HEK293 (cell line): ENCODE measurements at regions not wholly inside any gene's neighbourhood (a gene's known extent, or its start where the extent isn't known, plus 50 kb on each side); places are given as distances from the start of the nearest gene placed in this dataset.

Source experiments
- CTCF ChIA-PET: fragments of 350-600 bp; formaldehyde crosslinking; extraction: SDS; loops from one replicate; lab custom pipeline; 2021; ENCODE audit warnings: antibody characterized with exemption; lab: Yijun Ruan, JAX
- POLR2A ChIA-PET: fragments of 300-600 bp; formaldehyde crosslinking; extraction: SDS; loops from one replicate; lab custom pipeline; 2020; ENCODE audit warnings: antibody characterized with exemption, inconsistent platforms; lab: Yijun Ruan, JAX
- H3K27ac ChIP-seq: fragments of 200-500 bp; sonication (Bioruptor generic); 2 replicates; pipeline ENCODE4 v1.5.1; 2014; ENCODE audit warnings: low read depth, low read length, control low read depth, inconsistent platforms; ENCODE audit errors: extremely low read depth
- H3K36me3 ChIP-seq, 2 experiments: fragments of 200-500 bp in 1 of 2; sonication (Bioruptor generic) in 1 of 2; 1 replicate in 1 of 2; 2 replicates in 1 of 2; pipeline ENCODE4 v1.5.1; 2014 to 2017; ENCODE audit warnings: inconsistent platforms in 2 of 2, low read length in 2 of 2; ENCODE audit not compliant: control insufficient read depth in 2 of 2, insufficient read depth in 1 of 2
- H3K4me1 ChIP-seq: fragments of 200-500 bp; sonication (Bioruptor generic); 2 replicates; pipeline ENCODE4 v1.5.1; 2014; ENCODE audit warnings: mild to moderate bottlenecking, low read length, inconsistent platforms; ENCODE audit not compliant: control insufficient read depth, insufficient read depth
- H3K4me3 ChIP-seq: 2 replicates; pipeline ENCODE4 v1.5.1; 2011; ENCODE audit warnings: low read depth, mild to moderate bottlenecking, control low read depth, low read length, moderate library complexity
- H3K9me3 ChIP-seq: fragments of 200-500 bp; sonication (Bioruptor generic); 2 replicates; pipeline ENCODE4 v1.5.1; 2014; ENCODE audit warnings: low read depth, low read length, inconsistent platforms; ENCODE audit not compliant: control insufficient read depth, insufficient read depth
- GLI2 ChIP-seq: fragments of 450-650 bp; formaldehyde crosslinking; IDR thresholded peaks from 2 replicates; pipeline ENCODE4; 2017; ENCODE audit warnings: missing biosample characterization, missing genetic modification characterization, low read depth, borderline replicate concordance
- HOXC10 ChIP-seq: sonication (generic); formaldehyde crosslinking; IDR thresholded peaks from 2 replicates; pipeline ENCODE4 v1.8.1; 2023; ENCODE audit warnings: mild to moderate bottlenecking, missing genetic modification reagents
- KLF1 ChIP-seq: fragments of 450-650 bp; formaldehyde crosslinking; IDR thresholded peaks from 2 replicates; pipeline ENCODE4 v1.5.1; 2016; ENCODE audit warnings: missing biosample characterization, missing genetic modification characterization
- REPIN1 ChIP-seq: fragments of 450-650 bp; formaldehyde crosslinking; IDR thresholded peaks from 2 replicates; pipeline ENCODE4 v1.5.1; 2017; ENCODE audit warnings: missing biosample characterization, missing genetic modification characterization, low read depth
- YY2 ChIP-seq: fragments of 450-650 bp; formaldehyde crosslinking; IDR thresholded peaks from 2 replicates; pipeline ENCODE4 v1.5.1; 2016; ENCODE audit warnings: missing biosample characterization, missing genetic modification characterization
- ZBTB48 ChIP-seq: fragments of 450-650 bp; formaldehyde crosslinking; IDR thresholded peaks from 2 replicates; pipeline ENCODE4 v1.5.1; 2016; ENCODE audit warnings: missing biosample characterization, missing genetic modification characterization
- ZFHX2 ChIP-seq: fragments of 450-650 bp; formaldehyde crosslinking; conservative IDR thresholded peaks from 2 replicates; pipeline ENCODE4 v1.5.1; 2016; ENCODE audit warnings: missing biosample characterization, missing genetic modification characterization
- ZNF112 ChIP-seq: fragments of 450-650 bp; formaldehyde crosslinking; IDR thresholded peaks from 2 replicates; pipeline ENCODE4 v1.5.0; 2017; ENCODE audit warnings: missing biosample characterization, missing genetic modification characterization
- ZNF121 ChIP-seq: fragments of 450-650 bp; formaldehyde crosslinking; IDR thresholded peaks from 2 replicates; pipeline ENCODE4 v1.5.1; 2016; ENCODE audit warnings: missing biosample characterization, missing genetic modification characterization
- ZNF169 ChIP-seq: fragments of 450-650 bp; formaldehyde crosslinking; IDR thresholded peaks from 2 replicates; pipeline ENCODE4 v1.5.1; 2016; ENCODE audit warnings: missing biosample characterization, missing genetic modification characterization
- ZNF239 ChIP-seq: fragments of 450-650 bp; formaldehyde crosslinking; IDR thresholded peaks from 2 replicates; pipeline ENCODE4 v1.5.1; 2016; ENCODE audit warnings: missing biosample characterization, missing genetic modification characterization
- ZNF311 ChIP-seq: fragments of 450-650 bp; formaldehyde crosslinking; IDR thresholded peaks from 2 replicates; pipeline ENCODE4 v1.5.1; 2017; ENCODE audit warnings: missing biosample characterization, missing genetic modification characterization, borderline replicate concordance
- ZNF37A ChIP-seq: fragments of 450-650 bp; IDR thresholded peaks from 2 replicates; pipeline ENCODE4 v1.5.1; 2018; ENCODE audit warnings: missing biosample characterization, missing genetic modification characterization
- ZNF394 ChIP-seq: fragments of 450-650 bp; formaldehyde crosslinking; IDR thresholded peaks from 2 replicates; pipeline ENCODE4 v1.5.1; 2016; ENCODE audit warnings: missing biosample characterization, missing genetic modification characterization, mild to moderate bottlenecking, moderate library complexity, borderline replicate concordance
- ZNF48 ChIP-seq: fragments of 450-650 bp; formaldehyde crosslinking; IDR thresholded peaks from 2 replicates; pipeline ENCODE4 v1.5.1; 2016; ENCODE audit warnings: missing biosample characterization, missing genetic modification characterization
- ZNF560 ChIP-seq: fragments of 450-650 bp; formaldehyde crosslinking; IDR thresholded peaks from 2 replicates; pipeline ENCODE4 v1.5.1; 2017; ENCODE audit warnings: missing biosample characterization, missing genetic modification characterization, borderline replicate concordance
- ZNF596 ChIP-seq: fragments of 450-650 bp; IDR thresholded peaks from 2 replicates; pipeline ENCODE4 v1.5.0; 2018; ENCODE audit warnings: missing biosample characterization, mild to moderate bottlenecking, missing genetic modification characterization, moderate library complexity
- ZNF623 ChIP-seq: fragments of 450-650 bp; formaldehyde crosslinking; IDR thresholded peaks from 2 replicates; pipeline ENCODE4 v1.5.1; 2016; ENCODE audit warnings: missing biosample characterization, missing genetic modification characterization
- ZNF658 ChIP-seq: fragments of 450-650 bp; formaldehyde crosslinking; IDR thresholded peaks from 2 replicates; pipeline ENCODE4; 2016; ENCODE audit warnings: missing biosample characterization, missing genetic modification characterization
- ZNF707 ChIP-seq: fragments of 450-650 bp; formaldehyde crosslinking; IDR thresholded peaks from 2 replicates; pipeline ENCODE4 v1.5.1; 2016; ENCODE audit warnings: missing biosample characterization, missing genetic modification characterization
- ZNF76 ChIP-seq: fragments of 450-650 bp; formaldehyde crosslinking; IDR thresholded peaks from 2 replicates; pipeline ENCODE4; 2016; ENCODE audit warnings: low read depth, missing biosample characterization, missing genetic modification characterization, borderline replicate concordance
- ZNF776 ChIP-seq: fragments of 450-650 bp; formaldehyde crosslinking; IDR thresholded peaks from 2 replicates; pipeline ENCODE4 v1.5.0; 2017; ENCODE audit warnings: missing biosample characterization, missing genetic modification characterization, borderline replicate concordance
- TF ChIP-seq, protein P1 (sequence below): fragments of 450-650 bp; formaldehyde crosslinking; IDR thresholded peaks from 2 replicates; pipeline ENCODE4 v1.5.1; 2016; ENCODE audit warnings: missing biosample characterization, missing genetic modification characterization
- TF ChIP-seq, protein P2 (sequence below): fragments of 450-650 bp; formaldehyde crosslinking; IDR thresholded peaks from 2 replicates; pipeline ENCODE4; 2016; ENCODE audit warnings: missing biosample characterization, missing genetic modification characterization
- TF ChIP-seq, protein P3 (sequence below): fragments of 450-650 bp; formaldehyde crosslinking; IDR thresholded peaks from 2 replicates; pipeline ENCODE4 v1.5.1; 2016; ENCODE audit warnings: missing biosample characterization, missing genetic modification characterization
- TF ChIP-seq, protein P4 (sequence below): fragments of 450-650 bp; IDR thresholded peaks from 2 replicates; pipeline ENCODE4 v1.5.1; 2018; ENCODE audit warnings: missing biosample characterization, mild to moderate bottlenecking, missing genetic modification characterization
- TF ChIP-seq, protein P5 (sequence below): fragments of 450-650 bp; formaldehyde crosslinking; IDR thresholded peaks from 2 replicates; pipeline ENCODE4 v1.5.1; 2016; ENCODE audit warnings: missing biosample characterization, missing genetic modification characterization
- TF ChIP-seq, protein P6 (sequence below): fragments of 450-650 bp; formaldehyde crosslinking; IDR thresholded peaks from 2 replicates; pipeline ENCODE4 v1.5.1; 2016; ENCODE audit warnings: missing biosample characterization, missing genetic modification characterization

DNA sequence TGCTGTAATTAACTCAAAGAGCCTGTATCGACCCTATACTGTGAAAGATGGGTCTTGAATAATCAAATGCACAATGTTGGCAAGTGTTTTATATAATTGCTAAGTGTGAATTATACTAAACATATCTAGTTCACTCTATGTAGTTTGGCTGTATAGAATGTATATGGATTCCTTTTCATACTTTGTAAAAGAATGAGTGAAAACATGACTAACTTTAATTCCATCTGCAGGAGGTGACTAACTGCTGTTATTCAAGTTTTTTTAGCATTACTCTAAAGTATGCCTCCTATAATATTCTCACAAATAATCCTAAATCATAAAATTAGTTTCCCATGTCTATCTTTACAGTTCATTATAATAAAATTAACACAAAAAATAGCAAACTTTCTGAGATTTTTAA, 394.0 kb upstream of the MON1B start (continued):
- TF ChIP-seq, protein P1, sequence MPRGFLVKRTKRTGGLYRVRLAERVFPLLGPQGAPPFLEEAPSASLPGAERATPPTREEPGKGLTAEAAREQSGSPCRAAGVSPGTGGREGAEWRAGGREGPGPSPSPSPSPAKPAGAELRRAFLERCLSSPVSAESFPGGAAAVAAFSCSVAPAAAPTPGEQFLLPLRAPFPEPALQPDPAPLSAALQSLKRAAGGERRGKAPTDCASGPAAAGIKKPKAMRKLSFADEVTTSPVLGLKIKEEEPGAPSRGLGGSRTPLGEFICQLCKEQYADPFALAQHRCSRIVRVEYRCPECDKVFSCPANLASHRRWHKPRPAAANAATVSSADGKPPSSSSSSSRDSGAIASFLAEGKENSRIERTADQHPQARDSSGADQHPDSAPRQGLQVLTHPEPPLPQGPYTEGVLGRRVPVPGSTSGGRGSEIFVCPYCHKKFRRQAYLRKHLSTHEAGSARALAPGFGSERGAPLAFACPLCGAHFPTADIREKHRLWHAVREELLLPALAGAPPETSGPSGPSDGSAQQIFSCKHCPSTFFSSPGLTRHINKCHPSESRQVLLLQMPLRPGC (tag by site-specific recombination): no peak
- TF ChIP-seq, protein P2, sequence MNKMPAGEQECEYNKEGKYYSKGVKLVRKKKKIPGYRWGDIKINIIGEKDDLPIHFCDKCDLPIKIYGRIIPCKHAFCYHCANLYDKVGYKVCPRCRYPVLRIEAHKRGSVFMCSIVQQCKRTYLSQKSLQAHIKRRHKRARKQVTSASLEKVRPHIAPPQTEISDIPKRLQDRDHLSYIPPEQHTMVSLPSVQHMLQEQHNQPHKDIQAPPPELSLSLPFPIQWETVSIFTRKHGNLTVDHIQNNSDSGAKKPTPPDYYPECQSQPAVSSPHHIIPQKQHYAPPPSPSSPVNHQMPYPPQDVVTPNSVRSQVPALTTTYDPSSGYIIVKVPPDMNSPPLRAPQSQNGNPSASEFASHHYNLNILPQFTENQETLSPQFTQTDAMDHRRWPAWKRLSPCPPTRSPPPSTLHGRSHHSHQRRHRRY: no peak
- TF ChIP-seq ZNF560 (tag by site-specific recombination): no peak

DNA sequence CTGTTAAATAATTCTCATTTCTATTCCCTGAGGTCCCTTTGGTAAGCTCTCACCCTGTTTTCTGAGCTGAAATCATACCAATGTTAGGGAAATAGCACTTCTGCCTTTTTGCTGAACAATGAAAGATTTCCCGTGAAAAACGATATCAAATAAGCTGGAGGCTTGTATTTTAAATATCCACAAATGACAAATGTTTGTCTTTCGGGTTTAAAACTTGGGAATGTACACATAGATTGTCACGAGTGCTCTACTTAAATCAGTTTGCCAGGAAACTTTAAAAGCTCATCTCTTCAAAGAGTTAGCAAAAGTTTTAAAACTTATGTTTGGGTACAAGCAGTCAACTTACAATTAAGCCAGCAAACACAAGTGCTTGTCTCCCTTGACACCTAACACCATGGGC, 393.5 kb upstream of the MON1B start:
- H3K4me3 ChIP-seq: no peak overlapping the region

DNA sequence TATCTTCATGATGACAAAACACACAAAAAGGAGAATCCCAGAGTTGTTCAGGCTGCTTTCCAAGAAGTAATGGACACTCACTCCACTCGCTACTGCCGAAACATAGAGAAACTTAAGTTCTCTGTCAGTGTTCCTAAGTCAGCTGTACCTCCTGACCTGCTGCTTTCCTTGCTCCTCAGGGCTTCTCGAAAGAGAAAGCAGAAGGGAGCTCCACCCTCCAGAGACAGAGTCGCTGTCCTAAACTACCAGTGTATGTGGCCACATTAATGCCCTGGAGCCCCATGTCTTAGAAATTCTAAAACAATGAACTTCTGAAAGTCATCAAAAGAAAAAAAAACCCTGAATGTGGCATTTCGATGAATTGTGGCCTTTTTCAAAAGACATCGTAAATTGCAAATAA, 390.8 kb upstream of the MON1B start:
- no peak for TF ChIP-seq ZNF560 (tag by site-specific recombination)
- no peak for TF ChIP-seq ZNF121 (tag by site-specific recombination)
- TF ChIP-seq ZNF48 (tag by site-specific recombination): no peak
- TF ChIP-seq, protein P3, sequence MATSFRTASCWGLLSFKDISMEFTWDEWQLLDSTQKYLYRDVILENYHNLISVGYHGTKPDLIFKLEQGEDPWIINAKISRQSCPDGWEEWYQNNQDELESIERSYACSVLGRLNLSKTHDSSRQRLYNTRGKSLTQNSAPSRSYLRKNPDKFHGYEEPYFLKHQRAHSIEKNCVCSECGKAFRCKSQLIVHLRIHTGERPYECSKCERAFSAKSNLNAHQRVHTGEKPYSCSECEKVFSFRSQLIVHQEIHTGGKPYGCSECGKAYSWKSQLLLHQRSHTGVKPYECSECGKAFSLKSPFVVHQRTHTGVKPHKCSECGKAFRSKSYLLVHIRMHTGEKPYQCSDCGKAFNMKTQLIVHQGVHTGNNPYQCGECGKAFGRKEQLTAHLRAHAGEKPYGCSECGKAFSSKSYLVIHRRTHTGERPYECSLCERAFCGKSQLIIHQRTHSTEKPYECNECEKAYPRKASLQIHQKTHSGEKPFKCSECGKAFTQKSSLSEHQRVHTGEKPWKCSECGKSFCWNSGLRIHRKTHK (tag by site-specific recombination): no peak
- TF ChIP-seq, protein P4, sequence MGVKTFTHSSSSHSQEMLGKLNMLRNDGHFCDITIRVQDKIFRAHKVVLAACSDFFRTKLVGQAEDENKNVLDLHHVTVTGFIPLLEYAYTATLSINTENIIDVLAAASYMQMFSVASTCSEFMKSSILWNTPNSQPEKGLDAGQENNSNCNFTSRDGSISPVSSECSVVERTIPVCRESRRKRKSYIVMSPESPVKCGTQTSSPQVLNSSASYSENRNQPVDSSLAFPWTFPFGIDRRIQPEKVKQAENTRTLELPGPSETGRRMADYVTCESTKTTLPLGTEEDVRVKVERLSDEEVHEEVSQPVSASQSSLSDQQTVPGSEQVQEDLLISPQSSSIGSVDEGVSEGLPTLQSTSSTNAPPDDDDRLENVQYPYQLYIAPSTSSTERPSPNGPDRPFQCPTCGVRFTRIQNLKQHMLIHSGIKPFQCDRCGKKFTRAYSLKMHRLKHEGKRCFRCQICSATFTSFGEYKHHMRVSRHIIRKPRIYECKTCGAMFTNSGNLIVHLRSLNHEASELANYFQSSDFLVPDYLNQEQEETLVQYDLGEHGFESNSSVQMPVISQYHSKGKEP (tag by site-specific recombination): no peak
- no peak for TF ChIP-seq ZNF311 (tag by site-specific recombination)
- TF ChIP-seq, protein P5, sequence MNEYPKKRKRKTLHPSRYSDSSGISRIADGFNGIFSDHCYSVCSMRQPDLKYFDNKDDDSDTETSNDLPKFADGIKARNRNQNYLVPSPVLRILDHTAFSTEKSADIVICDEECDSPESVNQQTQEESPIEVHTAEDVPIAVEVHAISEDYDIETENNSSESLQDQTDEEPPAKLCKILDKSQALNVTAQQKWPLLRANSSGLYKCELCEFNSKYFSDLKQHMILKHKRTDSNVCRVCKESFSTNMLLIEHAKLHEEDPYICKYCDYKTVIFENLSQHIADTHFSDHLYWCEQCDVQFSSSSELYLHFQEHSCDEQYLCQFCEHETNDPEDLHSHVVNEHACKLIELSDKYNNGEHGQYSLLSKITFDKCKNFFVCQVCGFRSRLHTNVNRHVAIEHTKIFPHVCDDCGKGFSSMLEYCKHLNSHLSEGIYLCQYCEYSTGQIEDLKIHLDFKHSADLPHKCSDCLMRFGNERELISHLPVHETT (tag by site-specific recombination): no peak
- TF ChIP-seq ZNF776 (tag by site-specific recombination): no peak
- no peak for TF ChIP-seq ZNF76 (tag by site-specific recombination)
- TF ChIP-seq ZNF623 (tag by site-specific recombination): no peak
- TF ChIP-seq ZNF394: no peak
- no peak for TF ChIP-seq ZNF112 (tag by site-specific recombination)
- TF ChIP-seq ZNF37A (tag by site-specific recombination): no peak
- no peak for TF ChIP-seq KLF1 (tag by site-specific recombination)
- TF ChIP-seq GLI2 (tag by site-specific recombination): no peak
- TF ChIP-seq REPIN1 (tag by site-specific recombination): no peak
- TF ChIP-seq HOXC10: no peak
- no peak for TF ChIP-seq ZNF707 (tag by site-specific recombination)
- no peak for TF ChIP-seq YY2 (tag by site-specific recombination)
- TF ChIP-seq, protein P6, sequence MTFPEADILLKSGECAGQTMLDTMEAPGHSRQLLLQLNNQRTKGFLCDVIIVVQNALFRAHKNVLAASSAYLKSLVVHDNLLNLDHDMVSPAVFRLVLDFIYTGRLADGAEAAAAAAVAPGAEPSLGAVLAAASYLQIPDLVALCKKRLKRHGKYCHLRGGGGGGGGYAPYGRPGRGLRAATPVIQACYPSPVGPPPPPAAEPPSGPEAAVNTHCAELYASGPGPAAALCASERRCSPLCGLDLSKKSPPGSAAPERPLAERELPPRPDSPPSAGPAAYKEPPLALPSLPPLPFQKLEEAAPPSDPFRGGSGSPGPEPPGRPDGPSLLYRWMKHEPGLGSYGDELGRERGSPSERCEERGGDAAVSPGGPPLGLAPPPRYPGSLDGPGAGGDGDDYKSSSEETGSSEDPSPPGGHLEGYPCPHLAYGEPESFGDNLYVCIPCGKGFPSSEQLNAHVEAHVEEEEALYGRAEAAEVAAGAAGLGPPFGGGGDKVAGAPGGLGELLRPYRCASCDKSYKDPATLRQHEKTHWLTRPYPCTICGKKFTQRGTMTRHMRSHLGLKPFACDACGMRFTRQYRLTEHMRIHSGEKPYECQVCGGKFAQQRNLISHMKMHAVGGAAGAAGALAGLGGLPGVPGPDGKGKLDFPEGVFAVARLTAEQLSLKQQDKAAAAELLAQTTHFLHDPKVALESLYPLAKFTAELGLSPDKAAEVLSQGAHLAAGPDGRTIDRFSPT (tag by site-specific recombination): no peak
- Histone ChIP-seq H3K4me3 (no peak overlapping the region), H3K27ac (no peak overlapping the region), H3K4me1 (no peaks in the 10 kb centered on the region), H3K9me3 (no peaks in the 10 kb centered on the region), H3K36me3 (no peaks in the 10 kb centered on the region)
- POLR2A ChIA-PET: no interaction called here
- CTCF ChIA-PET: no interaction called here

More for the DNA sequence above, 393.5 kb upstream of the MON1B start:
- no peaks in the 10 kb centered on the region for H3K9me3 ChIP-seq
- H3K4me1 ChIP-seq: no peaks in the 10 kb centered on the region
- TF ChIP-seq ZNF239 (tag by site-specific recombination) (no peak), ZFHX2 (tag by site-specific recombination) (no peak), ZBTB48 (tag by site-specific recombination) (no peak), ZNF596 (tag by site-specific recombination) (no peak), ZNF658 (tag by site-specific recombination) (no peak), ZNF169 (tag by site-specific recombination) (no peak)
- POLR2A ChIA-PET: no interaction called here
- no peaks in the 10 kb centered on the region for H3K36me3 ChIP-seq
- H3K27ac ChIP-seq: no peak overlapping the region
- CTCF ChIA-PET: no interaction called here
